ENCODE measurements at regions not wholly inside any gene's neighbourhood (a gene's known extent, or its start where the extent isn't known, plus 50 kb on each side); places are given as distances from the start of the nearest gene placed in this dataset.
"Not testable (repeated sequence)": the region's sequence is repeated elsewhere in the genome, so short reads cannot be mapped to it uniquely, and the experiment has no call there.

GRCh38 chr3:5607581-5607980 lies 420.1 kb downstream of the EDEM1 start:
- Histone ChIP-seq H3K27me3 (ENCODE audit: control insufficient read depth in 3 of 3, insufficient read depth in 3 of 3, low read depth in 1 of 3, low read length in 3 of 3) (no peaks in the 10 kb centered on the region), H2BK15ac (ENCODE audit: low read length) (no peak overlapping the region)
- WGBS, 2 donors (ENCODE audit: extremely low coverage in 2 of 2, insufficient read length in 2 of 2, insufficient replicate concordance in 1 of 2): no CpG with 5 or more reads among the region's 1 CpG

GRCh38 chr3:5608971-5609370 lies 421.5 kb downstream of the EDEM1 start:
- not testable (repeated sequence) for H3K23ac ChIP-seq (ENCODE audit: low read depth, low read length, poor library complexity); H2BK5ac ChIP-seq (ENCODE audit: low read length); H3K4me3 ChIP-seq (ENCODE audit: low read length in 2 of 2); DNase-seq (ENCODE audit: low spot score); H3K27me3 ChIP-seq (ENCODE audit: control insufficient read depth in 3 of 3, insufficient read depth in 3 of 3, low read depth in 1 of 3, low read length in 3 of 3); H3K27ac ChIP-seq (replicated peaks; ENCODE audit: low read length); H3K4me1 ChIP-seq (ENCODE audit: control insufficient read depth in 2 of 2, insufficient read depth in 1 of 2, low read depth in 1 of 2, low read length in 2 of 2); H4K91ac ChIP-seq (ENCODE audit: low read depth, low read length, poor library complexity); H3K4ac ChIP-seq (ENCODE audit: low read length); H3K9ac ChIP-seq (ENCODE audit: low read depth, low read length, poor library complexity); H3K18ac ChIP-seq (ENCODE audit: low read length); H2BK15ac ChIP-seq (ENCODE audit: low read length); H3K9me3 ChIP-seq (replicated peaks in 1 of 2; ENCODE audit: control insufficient read depth in 2 of 2, insufficient read depth in 1 of 2, low read depth in 1 of 2, low read length in 2 of 2); H2BK12ac ChIP-seq (ENCODE audit: low read length); H3K14ac ChIP-seq (ENCODE audit: low read length); H4K8ac ChIP-seq (ENCODE audit: low read depth, low read length); H3K79me1 ChIP-seq (ENCODE audit: low read depth, low read length); H3K36me3 ChIP-seq (replicated peaks in 1 of 2; ENCODE audit: control insufficient read depth in 2 of 2, insufficient read depth in 2 of 2, low read length in 2 of 2); H2BK120ac ChIP-seq (ENCODE audit: low read depth, low read length); H2AK5ac ChIP-seq (ENCODE audit: low read depth, low read length); H2AFZ ChIP-seq (ENCODE audit: low read length); H3K4me2 ChIP-seq (ENCODE audit: insufficient read depth, low read length, poor library complexity, severe bottlenecking)
- no CpG with 5 or more reads among the region's 4 CpGs for WGBS, 2 donors (ENCODE audit: extremely low coverage in 2 of 2, insufficient read length in 2 of 2, insufficient replicate concordance in 1 of 2)

More at GRCh38 chr3:5607581-5607980, 420.1 kb downstream of the EDEM1 start:
- Histone ChIP-seq H3K18ac (ENCODE audit: low read length) (no peak overlapping the region), H3K4ac (ENCODE audit: low read length) (no peak overlapping the region), H3K79me1 (ENCODE audit: low read depth, low read length) (no peaks in the 10 kb centered on the region), H4K8ac (ENCODE audit: low read depth, low read length) (no peak overlapping the region), H2AK5ac (ENCODE audit: low read depth, low read length) (no peak overlapping the region), H3K27ac (replicated peaks; ENCODE audit: low read length) (no peak overlapping the region), H2BK120ac (ENCODE audit: low read depth, low read length) (no peak overlapping the region), H3K4me2 (ENCODE audit: insufficient read depth, low read length, poor library complexity, severe bottlenecking) (no peak overlapping the region), H3K4me1 (ENCODE audit: control insufficient read depth in 2 of 2, insufficient read depth in 1 of 2, low read depth in 1 of 2, low read length in 2 of 2) (no peaks in the 10 kb centered on the region), H3K4me3 (ENCODE audit: low read length in 2 of 2) (no peak overlapping the region), H3K23ac (ENCODE audit: low read depth, low read length, poor library complexity) (no peak overlapping the region), H3K9ac (ENCODE audit: low read depth, low read length, poor library complexity) (no peak overlapping the region), H3K9me3 (replicated peaks in 1 of 2; ENCODE audit: control insufficient read depth in 2 of 2, insufficient read depth in 1 of 2, low read depth in 1 of 2, low read length in 2 of 2) (no peaks in the 10 kb centered on the region), H2BK12ac (ENCODE audit: low read length) (no peak overlapping the region), H2BK5ac (ENCODE audit: low read length) (no peak overlapping the region), H2AFZ (ENCODE audit: low read length) (no peak overlapping the region), H3K36me3 (replicated peaks in 1 of 2; ENCODE audit: control insufficient read depth in 2 of 2, insufficient read depth in 2 of 2, low read length in 2 of 2) (no peaks in the 10 kb centered on the region), H3K14ac (ENCODE audit: low read length) (no peak overlapping the region), H4K91ac (ENCODE audit: low read depth, low read length, poor library complexity) (no peak overlapping the region)
- no peak for DNase-seq (ENCODE audit: low spot score)

- Histone ChIP-seq H3K27ac (replicated peaks; ENCODE audit: low read length) (no peak overlapping the region), H2BK15ac (ENCODE audit: low read length) (no peak overlapping the region), H3K4me1 (ENCODE audit: control insufficient read depth in 2 of 2, insufficient read depth in 1 of 2, low read depth in 1 of 2, low read length in 2 of 2) (no peaks in the 10 kb centered on the region), H4K91ac (ENCODE audit: low read depth, low read length, poor library complexity) (no peak overlapping the region), H2BK5ac (ENCODE audit: low read length) (no peak overlapping the region), H3K9ac (ENCODE audit: low read depth, low read length, poor library complexity) (no peak overlapping the region), H2BK120ac (ENCODE audit: low read depth, low read length) (no peak overlapping the region), H3K27me3 (ENCODE audit: control insufficient read depth in 3 of 3, insufficient read depth in 3 of 3, low read depth in 1 of 3, low read length in 3 of 3) (no peaks in the 10 kb centered on the region), H3K4ac (ENCODE audit: low read length) (no peak overlapping the region), H2AFZ (ENCODE audit: low read length) (no peak overlapping the region), H3K14ac (ENCODE audit: low read length) (no peak overlapping the region), H3K36me3 (replicated peaks in 1 of 2; ENCODE audit: control insufficient read depth in 2 of 2, insufficient read depth in 2 of 2, low read length in 2 of 2) (no peaks in the 10 kb centered on the region), H3K4me3 (ENCODE audit: low read length in 2 of 2) (no peak overlapping the region), H3K18ac (ENCODE audit: low read length) (no peak overlapping the region), H3K4me2 (ENCODE audit: insufficient read depth, low read length, poor library complexity, severe bottlenecking) (no peak overlapping the region), H4K8ac (ENCODE audit: low read depth, low read length) (no peak overlapping the region), H3K23ac (ENCODE audit: low read depth, low read length, poor library complexity) (no peak overlapping the region), H3K9me3 (replicated peaks in 1 of 2; ENCODE audit: control insufficient read depth in 2 of 2, insufficient read depth in 1 of 2, low read depth in 1 of 2, low read length in 2 of 2) (no peaks in the 10 kb centered on the region), H2AK5ac (ENCODE audit: low read depth, low read length) (no peak overlapping the region), H2BK12ac (ENCODE audit: low read length) (no peak overlapping the region), H3K79me1 (ENCODE audit: low read depth, low read length) (no peaks in the 10 kb centered on the region)
- DNase-seq (ENCODE audit: low spot score): no peak
- WGBS, 2 donors (ENCODE audit: extremely low coverage in 2 of 2, insufficient read length in 2 of 2, insufficient replicate concordance in 1 of 2): no CpG with 5 or more reads among the region's 3 CpGs
Observed at GRCh38 chr3:5613599-5613998, 426.1 kb downstream of the EDEM1 start.

- H2BK12ac ChIP-seq (ENCODE audit: low read length): no peak overlapping the region
- no peak overlapping the region for H2AK5ac ChIP-seq (ENCODE audit: low read depth, low read length)
- H3K9me3 ChIP-seq (replicated peaks in 1 of 2; ENCODE audit: control insufficient read depth in 2 of 2, insufficient read depth in 1 of 2, low read depth in 1 of 2, low read length in 2 of 2): no peaks in the 10 kb centered on the region
- no peak overlapping the region for H2BK120ac ChIP-seq (ENCODE audit: low read depth, low read length)
- no peak overlapping the region for H3K4me3 ChIP-seq (ENCODE audit: low read length in 2 of 2)
- no peaks in the 10 kb centered on the region for H3K79me1 ChIP-seq (ENCODE audit: low read depth, low read length)
- H4K8ac ChIP-seq (ENCODE audit: low read depth, low read length): no peak overlapping the region
- H3K14ac ChIP-seq (ENCODE audit: low read length): no peak overlapping the region
- no peak overlapping the region for H2AFZ ChIP-seq (ENCODE audit: low read length)
- H3K4me2 ChIP-seq (ENCODE audit: insufficient read depth, low read length, poor library complexity, severe bottlenecking): no peak overlapping the region
- H4K91ac ChIP-seq (ENCODE audit: low read depth, low read length, poor library complexity): no peak overlapping the region
- no peaks in the 10 kb centered on the region for H3K36me3 ChIP-seq (replicated peaks in 1 of 2; ENCODE audit: control insufficient read depth in 2 of 2, insufficient read depth in 2 of 2, low read length in 2 of 2)
- H2BK15ac ChIP-seq (ENCODE audit: low read length): no peak overlapping the region
- H3K4me1 ChIP-seq (ENCODE audit: control insufficient read depth in 2 of 2, insufficient read depth in 1 of 2, low read depth in 1 of 2, low read length in 2 of 2): no peaks in the 10 kb centered on the region
- no peak overlapping the region for H3K27ac ChIP-seq (replicated peaks; ENCODE audit: low read length)
- no peak overlapping the region for H3K18ac ChIP-seq (ENCODE audit: low read length)
- no peak overlapping the region for H3K9ac ChIP-seq (ENCODE audit: low read depth, low read length, poor library complexity)
- H3K4ac ChIP-seq (ENCODE audit: low read length): no peak overlapping the region
- WGBS, 2 donors (ENCODE audit: extremely low coverage in 2 of 2, insufficient read length in 2 of 2, insufficient replicate concordance in 1 of 2): no CpG with 5 or more reads among the region's 4 CpGs
- no peak overlapping the region for H2BK5ac ChIP-seq (ENCODE audit: low read length)
- no peaks in the 10 kb centered on the region for H3K27me3 ChIP-seq (ENCODE audit: control insufficient read depth in 3 of 3, insufficient read depth in 3 of 3, low read depth in 1 of 3, low read length in 3 of 3)
- no peak for DNase-seq (ENCODE audit: low spot score)
- H3K23ac ChIP-seq (ENCODE audit: low read depth, low read length, poor library complexity): no peak overlapping the region
Observed at GRCh38 chr3:5616873-5617272, 429.4 kb downstream of the EDEM1 start.
